ENCODE measurements at regions not wholly inside any gene's neighbourhood (a gene's known extent, or its start where the extent isn't known, plus 50 kb on each side); places are given as distances from the start of the nearest gene placed in this dataset.

DNA sequence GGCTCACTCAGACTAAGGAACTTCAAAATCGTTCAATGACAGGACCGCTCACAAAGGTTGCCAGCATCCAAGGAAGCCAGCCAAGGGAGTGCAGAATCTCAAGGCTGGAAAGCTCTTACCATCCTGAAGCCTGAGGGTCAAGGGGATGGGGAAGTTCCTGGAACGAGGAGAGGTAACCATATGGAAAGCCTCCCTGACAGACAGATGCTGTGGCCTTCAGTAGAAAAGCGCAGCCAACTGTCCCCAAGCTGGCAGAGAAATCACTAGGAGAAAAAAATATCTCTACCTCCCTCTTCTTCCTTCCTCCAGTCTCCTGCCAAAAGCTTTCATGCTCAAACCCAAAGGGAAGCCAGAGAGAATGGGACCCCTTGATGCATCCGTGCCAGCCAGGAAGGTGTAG lies 90.5 kb upstream of the RANBP3L start:
- TF ChIP-seq CTCF (IDR thresholded peaks at IDR 0.05) (no peak), POLR2A (IDR thresholded peaks at IDR 0.05) (no peak)
